ENCODE measurements at regions not wholly inside any gene's neighbourhood (a gene's known extent, or its start where the extent isn't known, plus 50 kb on each side); places are given as distances from the start of the nearest gene placed in this dataset.

DNA sequence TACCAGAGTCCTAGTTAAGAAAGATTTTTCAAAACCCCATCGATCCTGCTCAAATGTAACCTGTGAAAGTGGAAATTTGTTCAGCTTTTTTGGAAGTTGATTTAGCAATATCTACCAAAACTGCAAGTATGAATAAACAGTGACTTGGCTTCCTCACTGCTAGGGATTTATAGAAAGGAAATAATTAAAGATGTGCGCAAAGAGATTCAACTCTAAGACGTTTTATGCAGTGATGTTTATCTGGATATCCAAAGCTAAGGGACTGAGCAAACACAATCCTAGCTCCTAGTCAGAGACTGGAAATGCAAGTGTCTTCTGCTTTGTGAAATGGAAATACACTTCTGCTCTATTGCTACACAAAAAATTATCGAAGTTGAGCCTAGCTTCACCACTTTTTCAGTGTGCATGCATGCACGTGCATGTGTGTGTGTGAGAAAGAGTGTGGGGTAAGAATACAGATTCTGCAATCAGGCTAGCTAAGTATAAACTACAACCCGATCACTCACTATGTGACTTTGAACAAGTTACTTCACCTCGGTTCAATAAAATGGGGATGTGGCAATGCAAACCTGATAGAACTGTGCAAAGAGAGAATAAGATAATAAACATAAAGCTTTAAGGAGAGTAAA, 52.1 kb upstream of the FOXF1 start:
- WGBS (ENCODE audit: insufficient coverage, insufficient read length), result no CpG with 5 or more reads among the region's 7 CpGs
- Histone ChIP-seq H3K36me3 (ENCODE audit: control insufficient read depth, insufficient read depth, low read length) (no peaks in the 10 kb centered on the region), H3K27ac (ENCODE audit: low read length) (no peak overlapping the region), H3K4me3 (ENCODE audit: low read length) (no peak overlapping the region), H3K9me3 (ENCODE audit: control insufficient read depth, insufficient read depth, low read length) (no peaks in the 10 kb centered on the region), H3K4me1 (ENCODE audit: control insufficient read depth, insufficient read depth, low read length) (no peaks in the 10 kb centered on the region), H3K27me3 (ENCODE audit: control insufficient read depth, insufficient read depth, low read length) (no peaks in the 10 kb centered on the region)
- DNase-seq (ENCODE audit: low read depth, low spot score), result no peak

DNA sequence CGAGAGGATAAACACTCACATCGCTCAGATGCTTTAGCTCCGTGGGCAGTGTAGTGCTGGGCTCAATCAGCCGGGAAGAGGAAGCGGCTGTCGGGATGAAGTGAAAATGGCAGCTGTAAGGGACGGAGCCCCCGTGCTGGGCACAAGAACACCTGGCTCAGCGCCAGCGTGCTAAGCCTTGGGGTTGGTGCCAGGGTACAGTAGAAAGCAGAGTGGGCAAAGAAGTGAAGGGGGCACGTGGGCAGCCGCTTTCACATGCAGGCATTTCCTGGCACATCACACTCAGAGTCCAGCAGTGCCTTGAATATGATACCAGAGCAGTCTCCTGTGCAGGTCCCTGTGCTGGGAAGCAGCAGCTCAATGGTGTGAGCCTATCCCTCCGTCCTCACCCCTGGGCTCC, 51.1 kb upstream of the FOXF1 start:
- no CpG with 5 or more reads among the region's 13 CpGs for WGBS (ENCODE audit: insufficient coverage, insufficient read length)
- H3K4me1 ChIP-seq (ENCODE audit: control insufficient read depth, insufficient read depth, low read length), result no peaks in the 10 kb centered on the region
- H3K4me3 ChIP-seq (ENCODE audit: low read length), result no peak overlapping the region
- H3K27ac ChIP-seq (ENCODE audit: low read length), result no peak overlapping the region
- H3K27me3 ChIP-seq (ENCODE audit: control insufficient read depth, insufficient read depth, low read length), result no peaks in the 10 kb centered on the region
- no peak for DNase-seq (ENCODE audit: low read depth, low spot score)
- no peaks in the 10 kb centered on the region for H3K36me3 ChIP-seq (ENCODE audit: control insufficient read depth, insufficient read depth, low read length)
- H3K9me3 ChIP-seq (ENCODE audit: control insufficient read depth, insufficient read depth, low read length), result no peaks in the 10 kb centered on the region
